ENCODE measurements at regions not wholly inside any gene's neighbourhood (a gene's known extent, or its start where the extent isn't known, plus 50 kb on each side); places are given as distances from the start of the nearest gene placed in this dataset.

DNA sequence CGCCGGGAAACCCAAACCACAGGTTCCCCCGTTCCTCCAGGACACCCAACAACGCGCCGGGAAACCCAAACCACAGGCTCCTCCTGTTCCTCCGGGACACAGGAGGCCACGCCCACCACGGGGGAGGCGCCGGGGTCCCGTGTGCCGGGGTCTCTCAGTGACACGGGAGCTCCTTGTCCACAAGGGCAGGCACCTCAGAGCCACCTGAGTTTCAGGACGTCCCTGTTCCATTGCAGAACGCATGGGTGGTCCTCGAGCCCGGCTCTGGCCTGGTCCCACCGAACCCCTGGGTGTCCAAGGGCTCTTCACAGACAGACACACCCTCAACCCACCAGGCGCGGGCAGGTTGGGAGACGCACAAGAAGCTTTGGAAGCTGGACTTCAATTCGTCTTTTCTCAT is 57.6 kb upstream of the ADGRA1 start:
- TF ChIP-seq, protein P1, sequence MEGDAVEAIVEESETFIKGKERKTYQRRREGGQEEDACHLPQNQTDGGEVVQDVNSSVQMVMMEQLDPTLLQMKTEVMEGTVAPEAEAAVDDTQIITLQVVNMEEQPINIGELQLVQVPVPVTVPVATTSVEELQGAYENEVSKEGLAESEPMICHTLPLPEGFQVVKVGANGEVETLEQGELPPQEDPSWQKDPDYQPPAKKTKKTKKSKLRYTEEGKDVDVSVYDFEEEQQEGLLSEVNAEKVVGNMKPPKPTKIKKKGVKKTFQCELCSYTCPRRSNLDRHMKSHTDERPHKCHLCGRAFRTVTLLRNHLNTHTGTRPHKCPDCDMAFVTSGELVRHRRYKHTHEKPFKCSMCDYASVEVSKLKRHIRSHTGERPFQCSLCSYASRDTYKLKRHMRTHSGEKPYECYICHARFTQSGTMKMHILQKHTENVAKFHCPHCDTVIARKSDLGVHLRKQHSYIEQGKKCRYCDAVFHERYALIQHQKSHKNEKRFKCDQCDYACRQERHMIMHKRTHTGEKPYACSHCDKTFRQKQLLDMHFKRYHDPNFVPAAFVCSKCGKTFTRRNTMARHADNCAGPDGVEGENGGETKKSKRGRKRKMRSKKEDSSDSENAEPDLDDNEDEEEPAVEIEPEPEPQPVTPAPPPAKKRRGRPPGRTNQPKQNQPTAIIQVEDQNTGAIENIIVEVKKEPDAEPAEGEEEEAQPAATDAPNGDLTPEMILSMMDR (IDR thresholded peaks at IDR 0.05) = no peak
- TF ChIP-seq POLR2A (IDR thresholded peaks at IDR 0.05) (no peak), EP300 (IDR thresholded peaks at IDR 0.05) (no peak)

Data from ovary (tissue), 3 donors.